ENCODE measurements at regions not wholly inside any gene's neighbourhood (a gene's known extent, or its start where the extent isn't known, plus 50 kb on each side); places are given as distances from the start of the nearest gene placed in this dataset.

DNA sequence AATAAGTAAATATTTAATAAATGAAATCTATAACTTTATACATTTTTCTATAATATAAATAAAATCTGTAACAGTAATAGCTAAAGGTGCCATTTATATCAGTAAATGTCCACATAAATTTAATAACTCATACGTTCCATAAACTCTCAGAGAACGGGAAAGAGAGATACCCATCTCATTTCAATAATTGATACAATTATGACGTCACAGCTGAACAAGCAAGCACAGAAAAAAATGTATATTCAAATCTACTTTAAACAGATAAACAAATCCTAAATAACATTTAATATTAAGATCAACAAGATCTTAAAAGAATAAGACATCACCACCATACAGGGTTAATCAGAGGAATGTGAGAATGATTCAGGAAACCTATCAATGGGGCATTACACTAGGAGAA, 1136.5 kb downstream of the TBC1D22A start:
- Histone ChIP-seq H3K4me1 (no peaks in the 10 kb centered on the region), H3K4me3 (no peak overlapping the region), H3K27me3 (no peaks in the 10 kb centered on the region), H3K27ac (no peak overlapping the region), H3K36me3 (no peaks in the 10 kb centered on the region), H3K9me3 (peaks cover 0 to 14% (median 10%) of the 10 kb centered on the region in 4 donors)
- TF ChIP-seq POLR2AphosphoS5 (IDR thresholded peaks at IDR 0.05) (no peak), EP300 (IDR thresholded peaks at IDR 0.05) (no peak), POLR2A (IDR thresholded peaks at IDR 0.05) (no peak)
- TF ChIP-seq, protein P1, sequence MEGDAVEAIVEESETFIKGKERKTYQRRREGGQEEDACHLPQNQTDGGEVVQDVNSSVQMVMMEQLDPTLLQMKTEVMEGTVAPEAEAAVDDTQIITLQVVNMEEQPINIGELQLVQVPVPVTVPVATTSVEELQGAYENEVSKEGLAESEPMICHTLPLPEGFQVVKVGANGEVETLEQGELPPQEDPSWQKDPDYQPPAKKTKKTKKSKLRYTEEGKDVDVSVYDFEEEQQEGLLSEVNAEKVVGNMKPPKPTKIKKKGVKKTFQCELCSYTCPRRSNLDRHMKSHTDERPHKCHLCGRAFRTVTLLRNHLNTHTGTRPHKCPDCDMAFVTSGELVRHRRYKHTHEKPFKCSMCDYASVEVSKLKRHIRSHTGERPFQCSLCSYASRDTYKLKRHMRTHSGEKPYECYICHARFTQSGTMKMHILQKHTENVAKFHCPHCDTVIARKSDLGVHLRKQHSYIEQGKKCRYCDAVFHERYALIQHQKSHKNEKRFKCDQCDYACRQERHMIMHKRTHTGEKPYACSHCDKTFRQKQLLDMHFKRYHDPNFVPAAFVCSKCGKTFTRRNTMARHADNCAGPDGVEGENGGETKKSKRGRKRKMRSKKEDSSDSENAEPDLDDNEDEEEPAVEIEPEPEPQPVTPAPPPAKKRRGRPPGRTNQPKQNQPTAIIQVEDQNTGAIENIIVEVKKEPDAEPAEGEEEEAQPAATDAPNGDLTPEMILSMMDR (IDR thresholded peaks at IDR 0.05) = no peak
- intact Hi-C loops (cut with DNase I; ENCODE audit: low total_unique reads) = no loop called here
- 56 to 86% (median 77%) methylated on average over 3 of the region's 3 CpGs for WGBS, 5 donors
- no peak for DNase-seq

DNA sequence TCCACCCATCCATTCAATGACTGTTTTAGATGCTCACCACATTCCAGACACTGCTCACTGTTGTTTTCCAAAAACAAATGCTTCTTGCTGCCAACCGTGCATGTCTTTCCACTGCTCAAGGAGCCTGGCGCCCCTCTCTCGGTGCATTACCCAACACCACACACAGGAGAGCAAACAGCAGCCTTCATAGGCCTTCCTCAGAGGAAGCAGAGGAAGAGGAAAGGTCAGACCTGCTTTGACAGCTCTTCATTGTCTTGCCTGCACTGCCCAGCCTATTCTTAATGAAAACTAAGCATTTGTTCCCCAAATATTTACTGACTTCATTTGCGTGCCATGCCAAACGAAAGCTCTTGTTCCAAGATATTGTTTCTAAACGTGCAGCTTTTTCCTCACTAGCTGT, 1129.2 kb downstream of the TBC1D22A start:
- H3K27ac ChIP-seq = no peak overlapping the region
- H3K27me3 ChIP-seq = peaks cover 0 to 18% (median 0%) of the 10 kb centered on the region in 3 donors
- DNase-seq = peak in 1 of 2 donors; percentile 20
- H3K4me1 ChIP-seq = no peaks in the 10 kb centered on the region
- no peak for TF ChIP-seq POLR2AphosphoS5 (IDR thresholded peaks at IDR 0.05)
- TF ChIP-seq POLR2A (IDR thresholded peaks at IDR 0.05) = no peak
- TF ChIP-seq, protein P1 (IDR thresholded peaks at IDR 0.05) = no peak
- no peak for TF ChIP-seq EP300 (IDR thresholded peaks at IDR 0.05)
- H3K9me3 ChIP-seq = peaks cover 0 to 23% (median 14%) of the 10 kb centered on the region in 4 donors
- WGBS, 5 donors = 27 to 47% (median 35%) methylated on average over 6 of the region's 6 CpGs
- H3K4me3 ChIP-seq = no peak overlapping the region
- intact Hi-C loops (cut with DNase I; ENCODE audit: low total_unique reads) = no loop called here
- no peaks in the 10 kb centered on the region for H3K36me3 ChIP-seq

DNA sequence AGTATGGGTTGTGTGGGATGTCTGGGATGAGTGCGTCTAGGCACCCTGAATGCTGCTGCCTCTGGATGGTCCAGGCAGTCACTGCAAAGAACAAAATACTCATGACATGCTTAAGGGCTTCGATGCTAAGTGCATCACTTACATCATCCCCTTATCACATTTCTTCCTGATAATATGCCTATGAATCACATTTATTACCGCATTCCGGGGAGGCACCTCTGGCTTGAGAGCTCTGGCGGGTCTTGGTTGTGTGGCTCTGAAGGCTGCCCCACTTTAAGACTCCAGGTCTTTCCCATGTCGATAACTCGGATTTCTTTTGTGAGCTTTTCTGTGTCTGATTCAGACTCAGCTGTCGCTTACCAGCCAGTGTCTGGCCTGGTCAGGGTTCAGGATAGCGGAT, 1126.4 kb downstream of the TBC1D22A start:
- Histone ChIP-seq H3K4me1 (no peaks in the 10 kb centered on the region), H3K4me3 (no peak overlapping the region), H3K36me3 (no peaks in the 10 kb centered on the region), H3K9me3 (peaks cover 0 to 11% (median 4%) of the 10 kb centered on the region in 4 donors), H3K27ac (no peak overlapping the region), H3K27me3 (peaks cover 0 to 23% (median 0%) of the 10 kb centered on the region in 3 donors)
- TF ChIP-seq, protein P1 (IDR thresholded peaks at IDR 0.05) = no peak
- TF ChIP-seq EP300 (IDR thresholded peaks at IDR 0.05) = no peak
- no peak for TF ChIP-seq POLR2AphosphoS5 (IDR thresholded peaks at IDR 0.05)
- no peak for TF ChIP-seq POLR2A (IDR thresholded peaks at IDR 0.05)
- no peak for DNase-seq
- intact Hi-C loops (cut with DNase I; ENCODE audit: low total_unique reads) = no loop called here
- 86 to 92% (median 87%) methylated on average over 9 of the region's 9 CpGs for WGBS, 5 donors

DNA sequence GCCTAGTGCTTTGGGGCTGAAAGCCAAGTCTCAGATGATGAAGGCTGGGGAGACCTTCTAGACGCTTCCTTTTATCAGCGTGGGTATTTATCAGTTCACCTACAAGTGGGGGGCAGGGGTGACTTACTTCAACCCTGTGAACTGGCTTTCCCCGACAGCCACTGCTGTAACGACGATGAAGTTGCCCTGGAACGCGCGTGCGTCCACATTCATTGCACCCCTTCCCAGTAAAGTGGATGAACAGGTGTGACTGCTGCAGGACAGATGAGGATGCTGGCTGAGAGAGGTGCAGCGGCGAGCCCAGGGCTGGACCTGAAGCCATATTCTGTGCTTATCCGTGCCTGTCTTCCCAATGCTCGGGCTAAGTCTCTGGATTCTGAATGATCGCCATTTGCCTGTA, 1122.3 kb downstream of the TBC1D22A start:
- intact Hi-C loops (cut with DNase I; ENCODE audit: low total_unique reads) = loop anchor here (5.0 kb wide), 1 partner anchor 48 kb away; no protein-coding TSS in a partner anchor
- 91 to 94% (median 93%) methylated on average over 14 of the region's 14 CpGs for WGBS, 5 donors
- Histone ChIP-seq H3K9me3 (peaks cover 0 to 3% (median 0%) of the 10 kb centered on the region in 4 donors), H3K27me3 (peaks cover 0 to 6% (median 0%) of the 10 kb centered on the region in 3 donors), H3K36me3 (no peaks in the 10 kb centered on the region), H3K27ac (no peak overlapping the region), H3K4me3 (no peak overlapping the region), H3K4me1 (no peaks in the 10 kb centered on the region)
- no peak for DNase-seq
- no peak for TF ChIP-seq POLR2AphosphoS5 (IDR thresholded peaks at IDR 0.05)
- no peak for TF ChIP-seq EP300 (IDR thresholded peaks at IDR 0.05)
- no peak for TF ChIP-seq POLR2A (IDR thresholded peaks at IDR 0.05)
- TF ChIP-seq, protein P1 (IDR thresholded peaks at IDR 0.05) = no peak
